Stimulated activated CD4-positive, alpha-beta T cell treated with anti-CD3 and anti-CD28 coated beads, Interleukin-4, amount 100 ng/mL, for 24 hours (primary cell): ENCODE measurements at regions not wholly inside any gene's neighbourhood (a gene's known extent, or its start where the extent isn't known, plus 50 kb on each side); places are given as distances from the start of the nearest gene placed in this dataset.

Experiments
- DNase-seq: peaks from one replicate; pipeline ENCODE4 v3.0.0-alpha.2; 2020

DNA sequence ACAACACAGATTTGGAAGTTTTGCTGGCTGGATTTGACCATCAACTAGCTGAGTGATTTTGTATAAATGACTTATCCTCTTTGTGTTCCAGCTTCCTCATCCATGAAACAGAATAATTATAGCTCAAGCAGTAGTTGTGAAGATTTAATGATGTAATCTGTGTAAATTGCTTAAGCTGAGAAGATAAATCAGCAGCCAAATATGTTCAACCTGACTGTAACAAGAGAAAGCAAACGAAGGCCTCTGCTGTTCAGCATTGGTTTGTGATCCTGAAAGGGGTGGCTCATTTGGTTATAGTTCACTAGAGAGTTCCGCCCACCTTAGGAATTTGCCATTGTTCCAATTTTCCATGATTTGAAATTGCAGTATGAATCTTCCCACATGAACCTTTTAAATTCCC lies 75.7 kb upstream of the CCDC112 start:
- DNase-seq: no peak

DNA sequence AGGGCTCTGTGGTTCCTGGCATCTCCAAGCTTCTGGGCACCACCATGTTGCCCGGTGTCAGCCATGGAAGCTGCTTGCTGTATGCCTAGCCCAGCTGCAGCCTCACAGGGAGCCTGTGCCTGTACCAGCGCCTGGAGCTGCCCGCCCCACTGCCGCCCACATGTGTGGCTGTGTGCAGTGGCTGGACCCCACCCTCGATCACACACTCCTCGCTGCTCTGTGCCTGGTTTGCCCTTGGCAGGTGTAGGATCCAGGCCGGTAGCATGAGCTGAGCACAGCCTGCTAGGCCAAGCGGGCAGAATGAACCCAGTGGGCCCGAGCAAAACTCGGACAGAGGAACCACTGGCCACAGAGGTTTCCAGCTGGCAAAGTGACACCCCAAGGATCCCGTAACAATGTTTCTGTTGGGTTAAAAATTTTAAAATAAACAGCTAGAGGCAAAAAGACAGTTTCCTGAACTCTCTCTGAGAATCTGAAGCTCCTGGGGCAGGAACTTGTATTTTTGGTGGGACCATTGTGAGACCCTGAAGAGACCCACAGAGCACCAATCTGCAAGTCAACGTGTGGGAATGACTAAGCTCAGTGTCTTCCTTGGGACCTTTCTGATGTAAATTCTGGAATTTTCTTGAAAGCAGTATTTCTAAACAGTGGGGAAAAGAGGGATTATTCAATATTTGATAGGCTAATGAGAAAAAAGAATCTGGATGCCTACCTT lies 73.1 kb upstream of the CCDC112 start:
- no peak for DNase-seq

GRCh38 chr5:115366223-115366622 lies 69.8 kb upstream of the CCDC112 start:
- DNase-seq: no peak

GRCh38 chr5:115363879-115364278 lies 67.4 kb upstream of the CCDC112 start:
- no peak for DNase-seq

DNA sequence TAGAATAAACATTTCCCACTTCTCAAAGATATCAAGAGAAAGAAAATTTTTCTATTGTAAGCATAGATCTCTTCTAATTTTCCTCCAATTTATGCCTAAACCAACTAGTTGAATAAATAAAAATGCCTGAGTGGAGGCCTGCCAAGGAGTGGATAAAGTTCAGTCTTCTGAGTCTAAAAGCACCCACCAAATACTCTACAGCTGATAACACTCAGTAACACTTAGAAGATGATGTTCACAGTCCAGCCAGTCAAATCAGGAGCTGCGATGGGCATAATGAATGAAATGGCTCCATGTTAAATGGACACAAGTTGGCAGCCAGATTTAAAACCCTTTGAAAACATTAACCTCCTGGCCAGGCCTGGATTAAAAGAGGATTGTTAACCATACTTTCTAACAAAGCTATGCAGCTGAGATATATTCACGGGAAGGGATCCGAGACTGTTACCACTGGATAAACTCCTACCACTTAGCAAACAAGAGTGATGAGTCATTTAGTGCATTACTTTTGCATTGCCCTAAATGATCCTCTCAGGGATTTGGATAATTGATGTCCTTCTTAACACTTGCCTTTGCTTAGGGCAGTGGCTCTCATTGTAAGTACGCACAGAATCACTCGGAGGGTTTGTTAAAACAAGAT lies 63.7 kb upstream of the CCDC112 start:
- no peak for DNase-seq

GRCh38 chr5:115355767-115356381 lies 59.4 kb upstream of the CCDC112 start:
- no peak for DNase-seq

DNA sequence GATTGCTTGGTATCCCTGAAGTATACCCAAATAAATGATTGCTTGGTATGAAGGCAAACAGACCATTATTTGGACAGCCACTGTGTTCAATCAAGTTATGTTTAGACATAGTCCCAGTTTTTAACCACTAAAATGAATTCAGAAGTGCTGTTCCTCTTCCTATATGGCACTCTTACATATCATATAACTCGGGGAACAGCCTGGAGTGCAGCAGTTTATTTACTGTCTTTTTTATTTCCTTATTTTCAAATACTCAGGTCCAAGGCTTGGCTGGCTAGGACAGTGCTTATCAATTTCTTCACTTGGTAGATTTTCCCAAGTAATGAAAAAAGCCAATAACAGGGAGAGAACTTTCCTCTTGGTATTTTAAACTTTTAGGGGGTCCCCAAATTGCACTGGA lies 58.6 kb upstream of the CCDC112 start:
- no peak for DNase-seq

DNA sequence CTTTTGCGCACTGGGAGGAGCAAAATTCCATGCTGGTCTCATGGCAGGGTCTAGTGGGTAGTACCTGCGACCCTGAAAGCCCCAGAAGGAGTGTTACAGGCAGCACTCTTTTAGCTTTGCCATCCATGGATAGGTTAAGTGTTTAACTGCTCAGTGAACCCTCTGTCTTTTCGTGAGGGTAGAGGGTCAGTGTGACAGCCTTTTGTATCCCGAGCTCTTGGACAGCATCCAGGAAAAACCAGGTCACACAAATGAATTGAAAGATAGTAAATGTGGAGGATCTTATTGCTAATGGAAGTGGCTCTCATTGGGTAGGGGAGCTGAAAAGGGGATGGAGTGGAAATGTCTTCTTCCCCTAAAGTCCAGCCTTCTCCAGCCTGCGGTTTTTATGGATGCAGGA lies 57.8 kb upstream of the CCDC112 start:
- no peak for DNase-seq

GRCh38 chr5:115352571-115352970 lies 56.1 kb upstream of the CCDC112 start:
- DNase-seq: no peak

DNA sequence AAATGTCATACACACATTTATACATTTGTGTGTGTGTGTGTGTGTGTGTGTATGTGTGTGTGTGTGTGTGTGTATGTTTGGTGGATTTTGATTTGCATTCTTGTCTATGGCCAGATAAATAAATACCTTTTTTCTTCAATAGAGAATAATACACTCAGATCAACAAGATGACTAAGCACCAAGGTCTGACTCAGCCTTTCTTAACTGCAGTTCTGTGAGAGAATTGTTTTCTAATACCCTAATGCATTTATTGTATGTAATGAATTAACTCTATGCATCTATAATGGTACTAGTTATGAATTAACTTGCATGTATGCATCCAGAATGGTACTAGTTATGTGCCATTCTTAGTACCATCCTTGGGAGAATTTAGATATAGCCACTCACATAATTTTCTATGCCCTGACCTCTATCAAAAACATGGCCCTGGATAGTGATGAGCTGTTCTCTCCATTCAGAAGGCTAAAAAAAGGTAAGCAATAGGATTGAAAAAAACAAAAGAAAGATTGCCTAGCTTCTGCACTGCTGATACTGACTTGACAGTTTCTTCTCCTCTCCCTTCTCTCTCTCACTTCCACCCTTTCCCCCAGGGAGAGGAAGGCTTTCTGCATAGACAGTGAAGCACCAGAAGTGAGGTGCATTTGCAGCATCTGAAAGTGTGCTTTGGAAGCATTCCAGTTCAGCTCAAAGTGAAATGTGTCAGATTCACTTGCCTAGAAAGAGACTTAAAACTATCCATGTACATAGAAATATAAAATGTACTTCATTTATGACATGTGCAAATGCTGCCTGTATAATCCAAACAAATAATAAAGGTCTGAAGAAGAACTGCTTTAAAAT lies 55.1 kb upstream of the CCDC112 start:
- DNase-seq: no peak

DNA sequence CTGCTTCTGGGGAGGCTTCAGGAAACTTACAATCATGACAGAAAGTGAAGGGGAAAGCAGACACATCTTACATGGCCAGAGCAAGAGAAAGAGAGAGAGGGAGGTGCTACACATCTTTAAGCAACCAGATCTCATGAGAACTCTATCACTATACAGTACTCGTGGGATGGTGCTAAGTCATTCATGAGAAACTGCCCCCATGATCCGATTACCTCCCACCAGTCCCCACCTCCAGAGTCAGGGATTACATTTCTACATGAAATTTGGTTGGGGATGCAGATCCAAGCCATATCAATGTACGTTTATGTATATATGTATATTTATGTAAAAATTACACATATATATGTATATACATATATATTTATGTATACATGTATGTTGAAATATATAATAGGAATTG lies 54.4 kb upstream of the CCDC112 start:
- DNase-seq: no peak

DNA sequence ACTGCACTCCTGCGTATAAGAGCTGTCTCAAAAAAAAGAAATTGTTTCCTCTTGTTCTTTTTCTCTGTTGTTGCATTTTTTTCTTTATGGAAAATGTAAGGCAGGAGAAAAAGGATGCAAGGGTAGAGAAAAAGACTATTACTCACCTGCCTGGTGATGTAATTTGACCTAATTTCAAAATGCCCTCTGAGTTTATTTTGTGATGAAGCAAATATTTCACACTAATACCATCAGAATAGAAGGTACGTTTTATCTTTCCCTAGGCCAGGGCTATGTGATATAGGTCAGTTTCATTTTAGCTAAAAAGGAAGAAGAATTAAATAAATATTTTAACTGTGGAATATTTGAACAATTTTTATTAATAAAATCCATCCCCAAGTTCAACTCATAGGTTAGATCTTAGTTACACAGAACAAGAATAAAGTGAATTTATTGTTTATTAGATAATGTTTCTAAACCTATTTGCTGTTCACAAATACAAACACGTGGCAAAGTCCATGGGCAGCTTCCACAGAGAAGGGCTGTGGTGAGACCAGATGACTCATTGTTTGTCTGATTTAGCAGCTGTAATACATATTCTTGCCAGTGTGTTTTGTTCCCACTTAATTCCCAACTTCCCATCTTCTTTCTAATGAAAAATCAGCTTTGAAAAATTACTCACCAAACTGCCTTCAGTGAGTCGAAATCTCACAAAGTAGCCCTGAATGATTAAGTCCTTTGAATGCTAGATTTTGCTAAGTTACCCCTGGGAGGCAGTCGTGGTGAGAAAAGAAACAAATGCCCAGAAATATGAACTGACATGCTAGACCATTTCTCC lies 52.8 kb upstream of the CCDC112 start:
- DNase-seq: no peak

GRCh38 chr5:115348175-115348574 lies 51.7 kb upstream of the CCDC112 start:
- no peak for DNase-seq
